Uterus (tissue), 2 donors: ENCODE measurements at regions not wholly inside any gene's neighbourhood (a gene's known extent, or its start where the extent isn't known, plus 50 kb on each side); places are given as distances from the start of the nearest gene placed in this dataset.

Source experiments
- CTCF ChIP-seq, 4 experiments: fragments of 200-600 bp in 2 of 4; fragments of 450-650 bp in 2 of 4; sonication (generic) in 2 of 4; IDR thresholded peaks; one replicate each; pipeline ENCODE4 v1.5.1; 2016 to 2019; ENCODE audit warnings: antibody characterized with exemption in 4 of 4, mild to moderate bottlenecking in 2 of 4, moderate library complexity in 1 of 4
- POLR2A ChIP-seq, 2 donors: fragments of 450-650 bp; IDR thresholded peaks; one replicate each; pipeline ENCODE4 v1.6.1; 2016; ENCODE audit warnings: antibody characterized with exemption in 2 of 2, mild to moderate bottlenecking in 1 of 2, moderate library complexity in 1 of 2

- no peak for TF ChIP-seq CTCF (IDR thresholded peaks at IDR 0.05)
- no peak for TF ChIP-seq POLR2A (IDR thresholded peaks at IDR 0.05)
These were observed 72.2 kb upstream of the PALS2 start for GRCh38 chr7:24501009-24501408.
